HEK293 (cell line): ENCODE measurements at regions not wholly inside any gene's neighbourhood (a gene's known extent, or its start where the extent isn't known, plus 50 kb on each side); places are given as distances from the start of the nearest gene placed in this dataset.
A peak's percentile ranks its signal among the peaks of the same experiment; 100 is the strongest.

Experiments used
- CTCF ChIA-PET: fragments of 350-600 bp; formaldehyde crosslinking; extraction: SDS; loops from one replicate; lab custom pipeline; 2021; ENCODE audit warnings: antibody characterized with exemption; lab: Yijun Ruan, JAX
- POLR2A ChIA-PET: fragments of 300-600 bp; formaldehyde crosslinking; extraction: SDS; loops from one replicate; lab custom pipeline; 2020; ENCODE audit warnings: antibody characterized with exemption, inconsistent platforms; lab: Yijun Ruan, JAX
- H3K27ac ChIP-seq: fragments of 200-500 bp; sonication (Bioruptor generic); 2 replicates; pipeline ENCODE4 v1.5.1; 2014; ENCODE audit warnings: low read depth, low read length, control low read depth, inconsistent platforms; ENCODE audit errors: extremely low read depth
- H3K36me3 ChIP-seq, 2 experiments: fragments of 200-500 bp in 1 of 2; sonication (Bioruptor generic) in 1 of 2; 1 replicate in 1 of 2; 2 replicates in 1 of 2; pipeline ENCODE4 v1.5.1; 2014 to 2017; ENCODE audit warnings: inconsistent platforms in 2 of 2, low read length in 2 of 2; ENCODE audit not compliant: control insufficient read depth in 2 of 2, insufficient read depth in 1 of 2
- H3K4me1 ChIP-seq: fragments of 200-500 bp; sonication (Bioruptor generic); 2 replicates; pipeline ENCODE4 v1.5.1; 2014; ENCODE audit warnings: mild to moderate bottlenecking, low read length, inconsistent platforms; ENCODE audit not compliant: control insufficient read depth, insufficient read depth
- H3K4me3 ChIP-seq: 2 replicates; pipeline ENCODE4 v1.5.1; 2011; ENCODE audit warnings: low read depth, mild to moderate bottlenecking, control low read depth, low read length, moderate library complexity
- H3K9me3 ChIP-seq: fragments of 200-500 bp; sonication (Bioruptor generic); 2 replicates; pipeline ENCODE4 v1.5.1; 2014; ENCODE audit warnings: low read depth, low read length, inconsistent platforms; ENCODE audit not compliant: control insufficient read depth, insufficient read depth
- HOXC10 ChIP-seq: sonication (generic); formaldehyde crosslinking; IDR thresholded peaks from 2 replicates; pipeline ENCODE4 v1.8.1; 2023; ENCODE audit warnings: mild to moderate bottlenecking, missing genetic modification reagents
- KLF1 ChIP-seq: fragments of 450-650 bp; formaldehyde crosslinking; IDR thresholded peaks from 2 replicates; pipeline ENCODE4 v1.5.1; 2016; ENCODE audit warnings: missing biosample characterization, missing genetic modification characterization
- PRDM1 ChIP-seq: fragments of 450-650 bp; formaldehyde crosslinking; IDR thresholded peaks from 2 replicates; pipeline ENCODE4; 2016; ENCODE audit warnings: missing biosample characterization, missing genetic modification characterization
- YY2 ChIP-seq: fragments of 450-650 bp; formaldehyde crosslinking; IDR thresholded peaks from 2 replicates; pipeline ENCODE4 v1.5.1; 2016; ENCODE audit warnings: missing biosample characterization, missing genetic modification characterization
- ZEB2 ChIP-seq: fragments of 450-650 bp; formaldehyde crosslinking; IDR thresholded peaks from 2 replicates; pipeline ENCODE4 v1.5.1; 2016; ENCODE audit warnings: missing biosample characterization, missing genetic modification characterization
- ZNF140 ChIP-seq: fragments of 450-650 bp; formaldehyde crosslinking; IDR thresholded peaks from 2 replicates; pipeline ENCODE4 v1.5.1; 2016; ENCODE audit warnings: missing biosample characterization, missing genetic modification characterization
- ZNF148 ChIP-seq: fragments of 450-650 bp; formaldehyde crosslinking; IDR thresholded peaks from 2 replicates; pipeline ENCODE4 v1.5.0; 2017; ENCODE audit warnings: missing biosample characterization, missing genetic modification characterization, borderline replicate concordance
- ZNF18 ChIP-seq: fragments of 450-650 bp; formaldehyde crosslinking; IDR thresholded peaks from 2 replicates; pipeline ENCODE4 v1.5.1; 2016; ENCODE audit warnings: missing biosample characterization, missing genetic modification characterization
- ZNF184 ChIP-seq: fragments of 450-650 bp; IDR thresholded peaks from 2 replicates; pipeline ENCODE4 v1.5.1; 2018; ENCODE audit warnings: missing biosample characterization, mild to moderate bottlenecking, missing genetic modification characterization
- ZNF19 ChIP-seq: fragments of 450-650 bp; formaldehyde crosslinking; IDR thresholded peaks from 2 replicates; pipeline ENCODE4; 2016; ENCODE audit warnings: missing biosample characterization, missing genetic modification characterization, low read depth
- ZNF23 ChIP-seq: fragments of 450-650 bp; formaldehyde crosslinking; IDR thresholded peaks from 2 replicates; pipeline ENCODE4 v1.5.1; 2016; ENCODE audit warnings: missing biosample characterization, missing genetic modification characterization, borderline replicate concordance
- ZNF350 ChIP-seq: fragments of 450-650 bp; formaldehyde crosslinking; IDR thresholded peaks from 2 replicates; pipeline ENCODE4 v1.5.0; 2017; ENCODE audit warnings: missing biosample characterization, mild to moderate bottlenecking, missing genetic modification characterization
- ZNF354C ChIP-seq: fragments of 450-650 bp; formaldehyde crosslinking; IDR thresholded peaks from 2 replicates; pipeline ENCODE4 v1.5.1; 2016; ENCODE audit warnings: missing biosample characterization, missing genetic modification characterization, low read depth, borderline replicate concordance
- ZNF37A ChIP-seq: fragments of 450-650 bp; IDR thresholded peaks from 2 replicates; pipeline ENCODE4 v1.5.1; 2018; ENCODE audit warnings: missing biosample characterization, missing genetic modification characterization
- ZNF416 ChIP-seq: fragments of 450-650 bp; formaldehyde crosslinking; IDR thresholded peaks from 2 replicates; pipeline ENCODE4 v1.5.1; 2016; ENCODE audit warnings: missing biosample characterization, missing genetic modification characterization
- ZNF433 ChIP-seq: fragments of 450-650 bp; formaldehyde crosslinking; IDR thresholded peaks from 2 replicates; pipeline ENCODE4 v1.5.1; 2016; ENCODE audit warnings: missing biosample characterization, missing genetic modification characterization, low read depth
- ZNF560 ChIP-seq: fragments of 450-650 bp; formaldehyde crosslinking; IDR thresholded peaks from 2 replicates; pipeline ENCODE4 v1.5.1; 2017; ENCODE audit warnings: missing biosample characterization, missing genetic modification characterization, borderline replicate concordance
- ZNF585B ChIP-seq: fragments of 450-650 bp; formaldehyde crosslinking; IDR thresholded peaks from 2 replicates; pipeline ENCODE4 v1.5.1; 2016; ENCODE audit warnings: missing biosample characterization, missing genetic modification characterization
- ZNF621 ChIP-seq: fragments of 450-650 bp; formaldehyde crosslinking; IDR thresholded peaks from 2 replicates; pipeline ENCODE4 v1.5.1; 2017; ENCODE audit warnings: missing biosample characterization, missing genetic modification characterization
- ZNF664 ChIP-seq: fragments of 450-650 bp; formaldehyde crosslinking; IDR thresholded peaks from 2 replicates; pipeline ENCODE4 v1.5.1; 2016; ENCODE audit warnings: missing biosample characterization, missing genetic modification characterization
- ZNF776 ChIP-seq: fragments of 450-650 bp; formaldehyde crosslinking; IDR thresholded peaks from 2 replicates; pipeline ENCODE4 v1.5.0; 2017; ENCODE audit warnings: missing biosample characterization, missing genetic modification characterization, borderline replicate concordance
- ZNF785 ChIP-seq: fragments of 450-650 bp; formaldehyde crosslinking; IDR thresholded peaks from 2 replicates; pipeline ENCODE4 v1.5.1; 2016; ENCODE audit warnings: missing biosample characterization, missing genetic modification characterization
- TF ChIP-seq, protein P1 (sequence below): fragments of 450-650 bp; IDR thresholded peaks from 2 replicates; pipeline ENCODE4 v1.5.1; 2018; ENCODE audit warnings: missing biosample characterization, missing genetic modification characterization

GRCh38 chr6:48404927-48405326, 293.9 kb upstream of the PTCHD4 start:
- H3K9me3 ChIP-seq, result no peaks in the 10 kb centered on the region
- H3K4me3 ChIP-seq, result no peak overlapping the region
- no peaks in the 10 kb centered on the region for H3K4me1 ChIP-seq
- TF ChIP-seq ZNF140, result no peak
- no peak for TF ChIP-seq ZNF433
- peak; percentile 95 for TF ChIP-seq ZNF184 (tag by site-specific recombination)
- no peak for TF ChIP-seq ZEB2 (tag by site-specific recombination)
- H3K27ac ChIP-seq, result no peak overlapping the region
- POLR2A ChIA-PET, result no interaction called here
- CTCF ChIA-PET, result interaction anchor here (0.6 kb wide), 1 partner anchor 142 kb away, joined by 5 read pairs; no protein-coding TSS in a partner anchor
- no peaks in the 10 kb centered on the region for H3K36me3 ChIP-seq

- no peaks in the 10 kb centered on the region for H3K4me1 ChIP-seq
- H3K9me3 ChIP-seq, result no peaks in the 10 kb centered on the region
- no peak for TF ChIP-seq ZNF785 (tag by site-specific recombination)
- no peak for TF ChIP-seq ZNF416 (tag by site-specific recombination)
- TF ChIP-seq ZNF37A, result no peak
- no peak for TF ChIP-seq ZNF621
- no peak for TF ChIP-seq ZNF148 (tag by site-specific recombination)
- TF ChIP-seq ZNF354C (tag by site-specific recombination), result no peak
- TF ChIP-seq ZNF19 (tag by site-specific recombination), result no peak
- TF ChIP-seq ZNF23 (tag by site-specific recombination), result no peak
- no peak for TF ChIP-seq ZNF664 (tag by site-specific recombination)
- no peak for TF ChIP-seq HOXC10 (CRISPR knock-in tag)
- TF ChIP-seq YY2, result no peak
- no peak for TF ChIP-seq ZNF140
- H3K36me3 ChIP-seq, result no peaks in the 10 kb centered on the region
- H3K4me3 ChIP-seq, result no peak overlapping the region
- no peak overlapping the region for H3K27ac ChIP-seq
- POLR2A ChIA-PET, result no interaction called here
- CTCF ChIA-PET, result interaction anchor here (0.6 kb wide), 1 partner anchor 829 kb away, joined by 3 read pairs; no protein-coding TSS in a partner anchor
Observed at GRCh38 chr6:48403587-48403986, 292.6 kb upstream of the PTCHD4 start.

- Histone ChIP-seq H3K4me1 (no peaks in the 10 kb centered on the region), H3K36me3 (no peaks in the 10 kb centered on the region), H3K9me3 (no peaks in the 10 kb centered on the region), H3K4me3 (no peak overlapping the region), H3K27ac (no peak overlapping the region)
- TF ChIP-seq KLF1 (tag by site-specific recombination) (no peak), PRDM1 (no peak), ZNF560 (tag by site-specific recombination) (no peak), ZNF776 (tag by site-specific recombination) (no peak), ZNF350 (no peak), ZNF585B (no peak), ZNF18 (tag by site-specific recombination) (no peak)
- TF ChIP-seq, protein P1, sequence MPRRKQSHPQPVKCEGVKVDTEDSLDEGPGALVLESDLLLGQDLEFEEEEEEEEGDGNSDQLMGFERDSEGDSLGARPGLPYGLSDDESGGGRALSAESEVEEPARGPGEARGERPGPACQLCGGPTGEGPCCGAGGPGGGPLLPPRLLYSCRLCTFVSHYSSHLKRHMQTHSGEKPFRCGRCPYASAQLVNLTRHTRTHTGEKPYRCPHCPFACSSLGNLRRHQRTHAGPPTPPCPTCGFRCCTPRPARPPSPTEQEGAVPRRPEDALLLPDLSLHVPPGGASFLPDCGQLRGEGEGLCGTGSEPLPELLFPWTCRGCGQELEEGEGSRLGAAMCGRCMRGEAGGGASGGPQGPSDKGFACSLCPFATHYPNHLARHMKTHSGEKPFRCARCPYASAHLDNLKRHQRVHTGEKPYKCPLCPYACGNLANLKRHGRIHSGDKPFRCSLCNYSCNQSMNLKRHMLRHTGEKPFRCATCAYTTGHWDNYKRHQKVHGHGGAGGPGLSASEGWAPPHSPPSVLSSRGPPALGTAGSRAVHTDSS (tag by site-specific recombination), result no peak
- CTCF ChIA-PET, result no interaction called here
- POLR2A ChIA-PET, result interaction anchor here (0.6 kb wide), 1 partner anchor 15 kb away, joined by 7 read pairs; no protein-coding TSS in a partner anchor
Observed at GRCh38 chr6:48401016-48401415, 290.0 kb upstream of the PTCHD4 start.
